Ovary (tissue), 7 donors: ENCODE measurements at regions not wholly inside any gene's neighbourhood (a gene's known extent, or its start where the extent isn't known, plus 50 kb on each side); places are given as distances from the start of the nearest gene placed in this dataset.

Source experiments
- DNase-seq, 5 donors: peaks; one replicate each; pipeline ENCODE4 v3.0.0-alpha.2; 2019 to 2020
- H3K27ac ChIP-seq, 2 donors: fragments of 200-600 bp; one replicate each; pipeline versions ENCODE4 v1.5.1 to v1.8.0; 2019 to 2022
- H3K27me3 ChIP-seq: fragments of 200-600 bp; one replicate; pipeline ENCODE4 v1.8.0; 2022
- H3K36me3 ChIP-seq: fragments of 200-600 bp; sonication (generic); one replicate; pipeline ENCODE4 v1.5.1; 2019
- H3K4me1 ChIP-seq: one replicate; pipeline ENCODE4 v1.8.1; 2013; ENCODE audit warnings: mild to moderate bottlenecking, moderate library complexity; ENCODE audit not compliant: insufficient read depth
- H3K4me3 ChIP-seq: fragments of 200-600 bp; sonication (generic); one replicate; pipeline ENCODE4 v1.5.1; 2017
- H3K9me3 ChIP-seq, 2 donors: fragments of 200-600 bp in 1 of 2; sonication (generic) in 1 of 2; one replicate each; pipeline versions ENCODE4 v1.5.1 to v1.8.1; 2013 to 2019; ENCODE audit warnings: mild to moderate bottlenecking in 1 of 2, moderate library complexity in 1 of 2
- EP300 ChIP-seq: sonication (generic); formaldehyde crosslinking; IDR thresholded peaks from one replicate; pipeline ENCODE4 v1.6.1; 2017; ENCODE audit warnings: antibody characterized with exemption
- POLR2A ChIP-seq: fragments of 450-650 bp; IDR thresholded peaks from one replicate; pipeline ENCODE4 v1.6.1; 2017; ENCODE audit warnings: antibody characterized with exemption, mild to moderate bottlenecking, moderate library complexity
- WGBS, 3 donors: extraction: QIAGEN DNeasy Blood & Tissue Kit in 1 of 3; methylation state at CpG; one replicate each; pipeline versions ENCODE4 v1.1.5 to v1.1.7; 2013 to 2017; 5-methylcytosine and 5-hydroxymethylcytosine counted together
- intact Hi-C, 4 donors: fragments of 100-400 bp; cut with DNase I; formaldehyde crosslinking; loops; one replicate each; pipeline versions ENCODE4 v1.11.0 to v1.15.1; 2022 to 2023
- TF ChIP-seq, protein P1 (sequence below), 3 donors: fragments of 450-650 bp in 2 of 3; fragments of 200-600 bp in 1 of 3; IDR thresholded peaks; one replicate each; pipeline versions ENCODE4 v1.5.1 to v1.8.0; 2016 to 2022; ENCODE audit warnings: antibody characterized with exemption in 3 of 3, mild to moderate bottlenecking in 1 of 3
- donor health status: DM: no; HTN: no; CAD: no; lungs with moderate emphysema.
- donor health status: DM: no; HTN: no; CAD: no.
- donor health status: Bipolar disorder and iron deficiency.
- donor health status: DM: no; HTN: no; CAD: no.
- donor health status: DM: yes; HTN: yes; CAD: no.

DNA sequence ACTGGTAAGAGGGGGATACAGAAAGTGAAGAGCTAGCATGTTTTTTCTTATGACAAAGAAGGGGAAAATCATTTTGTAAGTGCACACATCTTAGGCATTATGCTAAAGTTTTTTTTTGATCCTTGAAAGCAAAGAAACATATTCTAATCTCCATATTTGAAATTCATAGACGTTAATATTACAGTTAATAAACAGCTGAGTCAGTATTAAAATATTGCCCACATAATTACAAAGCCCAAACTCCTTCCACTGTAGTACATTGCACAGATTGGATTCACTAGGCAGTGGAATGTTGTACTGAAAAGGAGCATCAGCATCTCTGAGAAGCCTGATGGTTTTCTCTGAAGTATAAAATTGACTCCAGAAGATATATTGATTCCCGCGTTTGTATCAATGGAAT lies 122.6 kb downstream of the ISOC1 start:
- no peaks in the 10 kb centered on the region for H3K36me3 ChIP-seq
- no peak for TF ChIP-seq POLR2A
- TF ChIP-seq, protein P1, sequence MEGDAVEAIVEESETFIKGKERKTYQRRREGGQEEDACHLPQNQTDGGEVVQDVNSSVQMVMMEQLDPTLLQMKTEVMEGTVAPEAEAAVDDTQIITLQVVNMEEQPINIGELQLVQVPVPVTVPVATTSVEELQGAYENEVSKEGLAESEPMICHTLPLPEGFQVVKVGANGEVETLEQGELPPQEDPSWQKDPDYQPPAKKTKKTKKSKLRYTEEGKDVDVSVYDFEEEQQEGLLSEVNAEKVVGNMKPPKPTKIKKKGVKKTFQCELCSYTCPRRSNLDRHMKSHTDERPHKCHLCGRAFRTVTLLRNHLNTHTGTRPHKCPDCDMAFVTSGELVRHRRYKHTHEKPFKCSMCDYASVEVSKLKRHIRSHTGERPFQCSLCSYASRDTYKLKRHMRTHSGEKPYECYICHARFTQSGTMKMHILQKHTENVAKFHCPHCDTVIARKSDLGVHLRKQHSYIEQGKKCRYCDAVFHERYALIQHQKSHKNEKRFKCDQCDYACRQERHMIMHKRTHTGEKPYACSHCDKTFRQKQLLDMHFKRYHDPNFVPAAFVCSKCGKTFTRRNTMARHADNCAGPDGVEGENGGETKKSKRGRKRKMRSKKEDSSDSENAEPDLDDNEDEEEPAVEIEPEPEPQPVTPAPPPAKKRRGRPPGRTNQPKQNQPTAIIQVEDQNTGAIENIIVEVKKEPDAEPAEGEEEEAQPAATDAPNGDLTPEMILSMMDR (IDR thresholded peaks at IDR 0.05) = no peak
- no peak for TF ChIP-seq EP300
- no peak overlapping the region for H3K4me3 ChIP-seq
- no peaks in the 10 kb centered on the region for H3K27me3 ChIP-seq
- no peaks in the 10 kb centered on the region for H3K4me1 ChIP-seq
- no peak for DNase-seq
- H3K9me3 ChIP-seq = no peaks in the 10 kb centered on the region
- H3K27ac ChIP-seq = no peak overlapping the region
- 85 to 90% (median 87%) methylated on average over 3 of the region's 3 CpGs for WGBS, 3 donors
- intact Hi-C loops = no loop called here

DNA sequence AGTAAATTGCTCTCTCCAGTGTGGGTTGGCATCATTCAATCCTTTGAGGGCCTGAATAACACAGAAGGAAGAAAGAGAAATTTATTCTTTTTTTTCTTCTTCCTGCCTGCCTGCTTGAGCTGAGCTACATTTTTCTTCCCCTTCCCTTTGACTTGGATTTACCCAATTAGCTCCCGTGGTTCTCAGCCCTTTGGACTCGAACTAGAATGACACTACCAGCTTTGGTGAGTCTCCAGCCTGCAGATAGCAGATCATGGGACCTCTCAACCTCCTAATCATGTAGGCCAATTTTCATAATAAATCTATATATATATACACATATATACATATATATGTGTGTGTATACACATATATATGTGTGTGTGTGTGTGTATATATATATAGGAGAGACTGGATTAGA lies 128.6 kb downstream of the ISOC1 start:
- TF ChIP-seq, protein P1 (IDR thresholded peaks at IDR 0.05) = no peak
- TF ChIP-seq POLR2A (no peak), EP300 (no peak)
- DNase-seq = no peak
- Histone ChIP-seq H3K27me3 (no peaks in the 10 kb centered on the region), H3K4me1 (no peaks in the 10 kb centered on the region), H3K36me3 (no peaks in the 10 kb centered on the region), H3K9me3 (no peaks in the 10 kb centered on the region), H3K4me3 (no peak overlapping the region), H3K27ac (no peak overlapping the region)
- intact Hi-C loops = no loop called here
- WGBS, 3 donors = 81 to 84% (median 82%) methylated on average over 2 of the region's 2 CpGs

DNA sequence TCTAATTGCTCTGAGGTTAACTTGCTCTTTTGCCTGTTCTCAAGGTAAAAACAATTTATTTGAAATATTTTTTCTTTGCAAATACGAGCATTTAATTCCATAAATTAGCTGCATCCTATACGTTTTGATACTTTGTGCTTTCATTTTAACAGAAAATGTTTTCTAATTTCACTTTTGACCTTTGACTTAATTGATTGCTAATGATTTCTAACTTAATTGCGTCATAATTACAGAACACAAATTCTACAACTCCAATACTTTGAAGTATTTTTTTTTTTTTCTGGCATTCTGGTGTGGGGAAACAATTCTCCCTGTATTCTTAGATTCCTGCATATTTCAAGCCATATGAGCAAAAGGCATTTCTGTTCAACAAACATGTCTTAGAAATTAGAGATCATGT lies 134.0 kb downstream of the ISOC1 start:
- H3K4me3 ChIP-seq = no peak overlapping the region
- no peak for DNase-seq
- no peaks in the 10 kb centered on the region for H3K9me3 ChIP-seq
- no peak for TF ChIP-seq POLR2A
- TF ChIP-seq EP300 = no peak
- TF ChIP-seq, protein P1 (IDR thresholded peaks at IDR 0.05) = no peak
- H3K27ac ChIP-seq = no peak overlapping the region
- H3K36me3 ChIP-seq = no peaks in the 10 kb centered on the region
- intact Hi-C loops = no loop called here
- WGBS, 3 donors = 88 to 94% (median 91%) methylated on average over 3 of the region's 3 CpGs
- no peaks in the 10 kb centered on the region for H3K4me1 ChIP-seq
- H3K27me3 ChIP-seq = no peaks in the 10 kb centered on the region

DNA sequence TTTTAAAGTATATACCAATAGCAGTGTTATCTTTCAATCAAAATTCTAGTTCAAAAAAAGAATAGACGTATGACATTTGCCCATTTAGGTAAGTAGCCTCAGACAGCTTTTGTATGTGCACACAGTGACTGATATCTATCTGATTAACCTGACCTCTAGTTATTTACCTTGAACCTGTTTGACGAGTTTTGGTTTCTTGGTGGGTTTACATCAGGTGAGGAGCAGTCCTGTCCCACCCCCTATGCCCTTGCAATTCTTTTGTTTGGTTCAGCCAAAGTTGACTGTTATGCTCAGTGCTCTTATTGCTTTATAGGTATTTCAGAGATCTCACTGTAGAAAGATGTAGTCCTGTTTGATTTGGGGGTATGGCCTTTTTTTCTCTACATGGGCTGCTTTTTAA lies 147.2 kb downstream of the ISOC1 start:
- Histone ChIP-seq H3K27ac (no peak overlapping the region), H3K4me3 (no peak overlapping the region), H3K27me3 (no peaks in the 10 kb centered on the region), H3K9me3 (no peaks in the 10 kb centered on the region), H3K4me1 (no peaks in the 10 kb centered on the region), H3K36me3 (no peaks in the 10 kb centered on the region)
- DNase-seq = no peak
- TF ChIP-seq, protein P1 (IDR thresholded peaks at IDR 0.05) = no peak
- no peak for TF ChIP-seq POLR2A
- TF ChIP-seq EP300 = no peak
- intact Hi-C loops = no loop called here
- WGBS, 3 donors = 82 to 87% (median 83%) methylated on average over 2 of the region's 2 CpGs

DNA sequence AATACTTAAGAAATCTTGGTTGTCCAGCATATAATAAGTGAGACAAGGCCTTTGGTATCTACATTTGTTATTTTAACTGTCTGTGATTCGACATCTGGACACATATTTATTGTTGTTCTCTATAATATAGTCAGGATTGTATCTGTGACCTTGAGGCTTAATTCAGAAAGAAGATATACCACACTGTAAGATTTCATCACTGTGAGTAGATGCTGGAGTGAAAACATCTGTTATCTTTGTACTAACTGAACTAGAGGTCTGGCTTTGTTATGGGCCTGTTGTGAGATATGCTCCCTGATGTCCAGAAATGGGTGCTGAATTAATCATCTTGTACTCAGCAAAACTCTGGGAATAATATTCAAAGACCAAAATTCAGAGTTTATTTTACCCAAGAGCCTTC lies 148.5 kb downstream of the ISOC1 start:
- Histone ChIP-seq H3K4me3 (no peak overlapping the region), H3K27me3 (no peaks in the 10 kb centered on the region), H3K9me3 (no peaks in the 10 kb centered on the region), H3K4me1 (no peaks in the 10 kb centered on the region), H3K36me3 (no peaks in the 10 kb centered on the region), H3K27ac (no peak overlapping the region)
- DNase-seq = no peak
- TF ChIP-seq, protein P1 (IDR thresholded peaks at IDR 0.05) = no peak
- TF ChIP-seq POLR2A (no peak), EP300 (no peak)
- 18 to 30% (median 29%) methylated on average over 1 of the region's 1 CpG for WGBS, 3 donors
- intact Hi-C loops = no loop called here
